ENCODE measurements at regions not wholly inside any gene's neighbourhood (a gene's known extent, or its start where the extent isn't known, plus 50 kb on each side); places are given as distances from the start of the nearest gene placed in this dataset.
"Not testable (repeated sequence)": the region's sequence is repeated elsewhere in the genome, so short reads cannot be mapped to it uniquely, and the experiment has no call there.

DNA sequence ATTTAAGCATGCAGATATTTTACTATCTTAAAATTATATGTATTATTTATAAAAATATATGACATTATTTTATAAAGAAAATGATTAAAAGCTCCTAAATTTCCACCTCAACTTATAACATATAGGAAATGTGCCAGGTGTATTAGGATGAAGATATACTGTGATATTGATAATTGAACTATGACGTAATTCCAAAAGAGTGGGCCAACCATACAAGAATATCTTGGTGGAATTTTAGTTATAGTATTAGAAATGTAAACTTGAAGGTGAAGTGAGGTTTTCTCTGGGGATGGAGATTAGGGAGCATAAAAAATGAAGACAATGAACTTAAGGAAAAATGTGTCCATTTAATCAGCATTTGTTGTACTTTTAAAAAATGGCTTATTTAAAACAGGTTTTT, 1471.2 kb downstream of the KHDRBS2 start:
- TF ChIP-seq, protein P1, sequence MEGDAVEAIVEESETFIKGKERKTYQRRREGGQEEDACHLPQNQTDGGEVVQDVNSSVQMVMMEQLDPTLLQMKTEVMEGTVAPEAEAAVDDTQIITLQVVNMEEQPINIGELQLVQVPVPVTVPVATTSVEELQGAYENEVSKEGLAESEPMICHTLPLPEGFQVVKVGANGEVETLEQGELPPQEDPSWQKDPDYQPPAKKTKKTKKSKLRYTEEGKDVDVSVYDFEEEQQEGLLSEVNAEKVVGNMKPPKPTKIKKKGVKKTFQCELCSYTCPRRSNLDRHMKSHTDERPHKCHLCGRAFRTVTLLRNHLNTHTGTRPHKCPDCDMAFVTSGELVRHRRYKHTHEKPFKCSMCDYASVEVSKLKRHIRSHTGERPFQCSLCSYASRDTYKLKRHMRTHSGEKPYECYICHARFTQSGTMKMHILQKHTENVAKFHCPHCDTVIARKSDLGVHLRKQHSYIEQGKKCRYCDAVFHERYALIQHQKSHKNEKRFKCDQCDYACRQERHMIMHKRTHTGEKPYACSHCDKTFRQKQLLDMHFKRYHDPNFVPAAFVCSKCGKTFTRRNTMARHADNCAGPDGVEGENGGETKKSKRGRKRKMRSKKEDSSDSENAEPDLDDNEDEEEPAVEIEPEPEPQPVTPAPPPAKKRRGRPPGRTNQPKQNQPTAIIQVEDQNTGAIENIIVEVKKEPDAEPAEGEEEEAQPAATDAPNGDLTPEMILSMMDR (IDR thresholded peaks at IDR 0.05), result not testable (repeated sequence)
- TF ChIP-seq POLR2A (IDR thresholded peaks at IDR 0.05), result not testable (repeated sequence)

Data from thyroid gland (tissue), 4 donors.